HG03469 (cell line): ENCODE measurements at regions not wholly inside any gene's neighbourhood (a gene's known extent, or its start where the extent isn't known, plus 50 kb on each side); places are given as distances from the start of the nearest gene placed in this dataset.

ENCODE experiments used
- ATAC-seq: cut with Tn5 transposase; IDR thresholded peaks from one replicate; pipeline ENCODE4 v1.9.1; 2021; ENCODE audit warnings: mild to moderate bottlenecking, moderate library complexity, moderate number of reproducible peaks; ENCODE audit not compliant: unreplicated experiment

DNA sequence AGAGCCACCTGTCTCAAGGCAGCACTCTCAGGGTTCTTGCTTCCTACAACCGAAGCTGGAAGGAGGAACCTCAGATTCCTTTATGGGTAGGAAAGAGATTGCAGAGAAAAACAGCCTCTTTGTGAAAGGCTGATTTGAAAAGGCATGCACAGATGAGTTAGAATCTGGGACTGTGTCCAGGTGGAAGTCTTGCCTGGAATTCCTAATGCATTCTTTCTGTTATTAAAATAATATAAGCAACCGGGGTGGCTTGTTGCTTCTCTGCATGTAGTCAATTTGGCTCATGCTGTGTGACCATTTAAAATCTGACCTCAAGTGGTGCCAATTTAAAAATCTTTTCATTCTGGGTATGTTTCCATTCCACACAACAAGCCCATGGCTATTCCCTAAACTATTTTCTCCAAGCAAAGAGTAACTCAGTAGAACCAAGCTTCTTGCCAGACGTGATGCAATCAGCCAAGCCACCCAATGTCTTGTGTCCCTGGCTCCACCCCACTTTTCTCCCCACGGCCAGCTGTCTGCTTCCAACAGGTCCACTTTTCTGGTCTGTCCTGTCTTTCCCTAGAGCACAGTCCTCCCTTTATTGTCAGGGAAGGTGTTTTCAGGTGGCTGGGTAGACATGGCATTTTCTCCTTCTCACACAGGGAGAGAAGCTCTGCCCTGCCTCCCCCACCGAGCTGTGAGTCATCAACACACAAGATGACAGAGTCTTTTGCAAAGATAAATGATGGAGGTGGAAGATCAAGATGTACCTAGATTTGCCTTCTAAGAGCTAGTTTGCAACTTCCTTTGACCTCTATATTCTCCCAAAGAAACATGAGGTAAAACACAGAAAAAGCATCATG, 394.3 kb downstream of the FOXO1 start:
- ATAC-seq = no peak

GRCh38 chr13:40272776-40273139, 393.7 kb downstream of the FOXO1 start:
- ATAC-seq = no peak

GRCh38 chr13:40273253-40274025, 393.0 kb downstream of the FOXO1 start:
- no peak for ATAC-seq

DNA sequence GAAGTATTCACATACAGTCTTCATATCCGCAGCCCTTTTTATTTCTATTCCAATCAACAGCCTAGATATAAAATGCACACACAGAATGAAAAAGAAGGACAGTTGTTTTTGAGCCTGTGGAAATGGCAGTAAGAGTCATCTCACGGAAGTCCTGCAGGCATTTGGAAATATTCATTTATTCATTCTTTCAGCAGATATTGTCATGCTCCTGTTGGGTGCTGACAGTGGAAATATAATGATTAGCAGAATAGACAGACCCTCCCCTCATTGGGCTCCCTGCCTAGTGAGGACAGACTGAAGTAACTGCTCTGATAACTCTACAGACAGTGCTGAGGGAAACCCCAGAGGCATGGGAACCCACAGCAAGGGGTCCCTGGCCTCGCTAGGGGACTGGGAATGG, 392.3 kb downstream of the FOXO1 start:
- ATAC-seq = no peak

DNA sequence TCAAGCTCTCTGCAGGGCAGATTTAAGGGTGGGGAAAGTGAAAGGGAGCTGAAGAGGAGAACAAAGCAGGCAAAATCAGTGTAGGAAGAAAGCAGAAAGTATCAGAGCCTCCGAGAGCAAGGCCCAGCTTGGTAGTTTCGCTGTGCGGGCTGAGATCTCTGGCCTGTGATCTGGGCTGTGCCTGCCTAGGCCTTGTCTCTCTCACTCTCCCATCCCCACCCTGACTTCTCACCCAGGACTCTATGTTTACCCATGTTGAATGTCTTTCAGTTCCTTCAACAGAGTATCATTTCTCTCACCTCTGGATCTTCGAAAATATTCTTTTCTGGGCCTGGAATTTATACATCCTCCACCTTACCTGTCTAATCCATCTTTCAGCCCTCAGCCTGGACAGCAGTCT, 391.3 kb downstream of the FOXO1 start:
- ATAC-seq = no peak

- ATAC-seq = no peak
These were observed 390.8 kb downstream of the FOXO1 start for GRCh38 chr13:40275636-40276035.

DNA sequence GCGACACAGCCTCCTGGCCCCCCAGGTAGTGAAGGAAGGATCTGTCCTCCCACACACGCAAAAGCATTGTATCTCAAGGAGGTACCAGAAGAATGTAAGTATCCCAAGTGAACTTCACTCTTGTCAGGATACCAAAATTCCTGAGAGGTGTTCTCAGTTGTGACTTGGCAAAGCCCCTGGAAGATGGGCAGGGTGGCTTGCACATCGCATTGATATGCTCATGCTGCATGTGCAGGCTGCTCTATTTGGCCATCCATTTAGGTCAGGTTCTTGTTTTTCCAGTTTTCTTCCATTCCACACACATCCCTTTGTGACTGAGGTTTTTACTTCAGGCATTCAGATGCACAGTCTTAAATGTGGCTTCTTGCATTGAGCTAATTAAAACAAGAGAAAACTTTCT, 382.8 kb downstream of the FOXO1 start:
- no peak for ATAC-seq

GRCh38 chr13:40285634-40286033, 380.8 kb downstream of the FOXO1 start:
- ATAC-seq = no peak

DNA sequence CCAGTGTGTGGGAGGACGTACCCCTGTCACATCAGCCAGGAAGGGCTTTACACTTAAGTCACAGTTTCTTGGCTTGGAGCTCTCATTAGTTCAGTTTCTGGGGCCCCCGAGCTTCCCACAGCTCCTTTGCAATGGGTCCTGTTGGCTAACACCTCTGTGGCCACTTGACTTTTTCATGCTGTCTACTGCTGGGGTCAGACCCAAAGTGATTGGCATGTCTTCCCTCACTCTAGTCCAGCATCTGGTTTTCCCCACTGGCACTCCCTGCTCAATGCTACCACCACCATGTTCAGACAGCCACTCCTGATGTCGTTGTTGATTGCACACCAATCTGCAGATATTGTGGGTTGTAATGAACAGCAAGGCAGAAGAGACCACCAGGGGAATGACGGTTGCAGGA, 379.0 kb downstream of the FOXO1 start:
- ATAC-seq = no peak

- no peak for ATAC-seq
These were observed 378.2 kb downstream of the FOXO1 start for GRCh38 chr13:40288259-40288658.

DNA sequence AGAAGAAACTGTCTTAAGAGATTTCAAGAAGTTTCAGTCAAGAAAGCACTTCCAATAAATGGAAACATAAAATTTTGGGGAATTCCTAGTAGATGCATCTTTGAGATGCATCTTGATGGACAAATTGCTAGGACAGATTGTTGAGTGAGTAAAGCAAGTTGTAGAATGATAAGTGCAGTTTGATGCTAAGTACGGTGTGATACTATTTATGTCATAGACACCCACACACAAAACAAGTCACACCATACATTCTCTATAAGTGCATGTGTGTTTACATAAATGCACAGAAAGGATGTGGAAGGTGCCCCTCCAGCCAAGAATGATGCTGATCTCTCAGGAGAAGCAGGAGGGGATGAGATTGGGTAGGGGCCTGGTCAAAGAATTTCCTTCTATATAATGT, 375.7 kb downstream of the FOXO1 start:
- ATAC-seq = no peak

GRCh38 chr13:40292108-40292507, 374.3 kb downstream of the FOXO1 start:
- no peak for ATAC-seq

DNA sequence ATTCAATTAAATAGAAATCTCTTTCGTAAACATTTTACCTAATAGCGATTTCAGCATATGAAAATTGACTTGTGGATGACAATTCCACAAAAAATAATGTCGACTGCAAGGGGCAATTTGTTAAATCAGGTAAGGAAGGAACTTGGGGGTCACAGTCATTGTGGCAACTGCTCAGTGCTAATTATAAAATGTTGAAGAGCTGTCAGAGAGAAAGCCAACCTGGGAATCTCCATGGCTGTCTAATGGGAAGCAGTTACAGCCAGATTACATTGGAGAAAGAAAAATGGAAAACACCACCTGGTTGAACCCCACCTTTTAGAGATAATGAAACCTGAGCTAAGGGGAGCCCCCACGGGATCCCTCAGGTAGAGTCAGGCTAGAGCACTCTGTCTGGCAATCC, 373.9 kb downstream of the FOXO1 start:
- ATAC-seq = no peak

GRCh38 chr13:40302351-40302750, 364.1 kb downstream of the FOXO1 start:
- ATAC-seq = no peak

GRCh38 chr13:40304391-40304790, 362.1 kb downstream of the FOXO1 start:
- ATAC-seq = no peak

DNA sequence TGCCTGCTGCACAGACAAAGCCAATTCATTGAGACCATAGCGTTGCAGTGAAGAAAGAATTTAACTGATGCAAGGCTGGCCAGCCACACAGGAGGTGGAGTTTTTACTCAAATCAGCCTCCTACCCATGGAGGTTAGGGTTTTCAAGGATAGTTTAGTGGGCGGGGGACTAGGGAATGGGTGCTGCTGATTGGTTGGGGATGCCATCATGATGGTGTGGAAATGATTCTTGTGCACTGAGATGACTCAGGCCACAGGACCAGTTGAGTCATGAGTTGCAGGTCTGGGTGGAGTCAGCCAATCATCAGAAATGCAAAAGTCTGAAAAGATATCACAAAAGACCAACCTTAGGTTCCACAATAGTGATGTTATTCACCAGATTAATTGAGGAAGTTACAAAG, 359.6 kb downstream of the FOXO1 start:
- no peak for ATAC-seq

- no peak for ATAC-seq
These were observed 356.6 kb downstream of the FOXO1 start for GRCh38 chr13:40309881-40310280.

DNA sequence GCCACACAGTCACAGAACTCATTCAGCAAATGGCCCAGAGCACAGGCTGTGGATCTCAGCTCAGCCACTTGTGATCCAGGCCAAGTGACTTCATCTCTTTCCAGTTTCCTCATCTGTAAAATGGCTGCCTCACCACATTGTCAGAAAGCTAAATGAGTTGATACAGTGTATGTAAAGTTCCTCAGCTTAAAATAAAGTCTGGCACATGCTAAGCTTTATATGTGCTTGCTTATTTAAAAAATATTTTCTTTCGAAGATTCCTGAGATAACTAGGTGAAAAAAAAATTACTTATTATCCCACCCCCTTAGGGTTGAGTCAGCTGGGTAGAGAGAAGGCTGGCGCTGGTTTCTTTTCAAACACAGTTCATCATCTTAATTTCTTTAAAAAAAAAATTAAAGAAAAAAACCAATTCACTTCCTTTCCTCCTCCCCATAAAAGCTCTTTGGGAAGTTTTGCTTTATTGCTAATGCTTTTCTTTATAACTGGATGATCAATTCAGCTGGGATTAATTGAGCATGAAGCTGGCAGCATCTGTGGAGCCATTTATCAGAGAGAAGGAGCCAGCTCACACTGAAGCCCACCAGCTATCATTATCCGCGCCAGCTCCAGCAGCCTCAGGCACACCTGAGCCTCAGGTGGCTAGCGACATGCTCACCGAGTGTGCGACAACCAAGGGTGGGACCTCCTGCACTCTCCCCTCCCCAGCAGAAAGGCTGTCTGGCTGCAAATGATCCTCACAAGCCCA, 354.9 kb downstream of the FOXO1 start:
- no peak for ATAC-seq

DNA sequence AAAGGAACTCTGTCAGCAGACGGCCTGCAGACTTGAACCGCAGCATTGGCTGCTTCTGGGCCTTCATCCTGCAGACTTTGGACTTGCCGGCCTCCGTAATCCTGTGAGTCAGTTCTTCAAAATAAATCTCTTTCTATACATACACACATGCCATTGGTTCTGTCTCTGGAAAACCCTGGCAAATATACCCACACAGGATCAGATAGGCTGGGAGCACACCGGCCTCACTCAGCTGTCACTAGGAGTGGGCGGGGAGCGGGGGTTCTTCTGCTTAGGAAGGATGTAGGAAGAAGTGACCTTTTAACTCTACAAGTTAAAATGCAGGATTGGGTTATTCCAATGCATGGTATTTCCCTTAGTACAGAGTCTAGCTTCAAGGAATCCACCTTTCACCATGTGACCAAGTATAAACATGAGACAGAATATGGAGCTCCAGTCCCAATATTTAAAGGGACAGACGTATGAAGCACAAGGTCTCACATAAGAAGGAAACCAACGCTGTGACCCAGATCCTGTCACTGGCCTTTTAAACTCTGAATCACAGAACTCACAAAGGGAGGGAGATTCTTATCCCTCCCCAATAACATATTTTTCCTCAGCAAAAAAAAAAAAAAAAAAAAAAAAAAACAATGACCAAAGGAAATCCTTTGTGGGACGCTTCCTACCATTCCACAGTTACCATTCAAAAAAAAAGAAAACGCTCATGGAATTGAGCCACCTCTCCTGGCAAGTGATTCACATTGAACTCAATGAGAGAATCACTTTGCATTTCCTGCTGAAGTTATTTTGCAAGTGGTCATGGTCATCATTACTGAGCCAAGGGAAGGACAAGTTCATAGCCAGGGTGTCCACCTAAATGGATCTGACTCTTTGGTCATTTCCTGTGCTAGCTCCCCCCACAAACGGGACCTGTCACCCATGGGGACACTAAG, 352.9 kb downstream of the FOXO1 start:
- no peak for ATAC-seq

DNA sequence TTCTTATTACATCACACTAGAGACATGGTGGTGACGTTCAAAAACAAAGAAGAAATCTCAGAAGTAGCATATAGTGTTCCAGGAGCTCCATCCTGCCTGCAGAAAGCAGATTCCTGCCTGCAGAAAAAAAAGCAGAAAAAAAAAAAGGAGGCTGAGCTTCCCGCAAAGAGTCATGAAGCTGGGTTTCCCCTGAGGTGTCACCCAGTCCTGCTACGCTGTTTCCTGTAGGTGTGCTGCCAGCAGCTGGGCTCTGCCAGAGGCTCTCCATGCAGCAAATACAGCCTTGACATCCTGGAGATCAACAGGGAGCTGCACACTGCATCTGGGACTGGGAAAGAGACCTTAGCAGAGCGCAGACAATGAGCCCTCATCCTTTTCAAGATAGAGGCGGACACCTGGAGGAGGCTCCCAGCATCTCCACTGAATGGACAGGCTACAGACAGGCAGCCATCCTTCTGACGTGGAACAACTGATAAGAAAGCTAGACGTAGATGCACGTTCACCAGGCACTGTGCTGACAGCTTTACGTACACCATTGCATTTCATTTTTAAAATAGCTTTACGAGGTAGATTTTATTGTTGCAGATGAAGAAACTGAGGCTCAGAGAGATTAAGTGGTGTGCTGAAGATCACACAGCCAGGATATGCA, 350.9 kb downstream of the FOXO1 start:
- ATAC-seq = no peak
